NCI-H2196 (cell line): ENCODE measurements at regions not wholly inside any gene's neighbourhood (a gene's known extent, or its start where the extent isn't known, plus 50 kb on each side); places are given as distances from the start of the nearest gene placed in this dataset.

Experiments
- DNase-seq: peaks from one replicate; lab custom pipeline; 2025; ENCODE audit not compliant: unreplicated experiment; lab: John Stamatoyannopoulos, UW

DNA sequence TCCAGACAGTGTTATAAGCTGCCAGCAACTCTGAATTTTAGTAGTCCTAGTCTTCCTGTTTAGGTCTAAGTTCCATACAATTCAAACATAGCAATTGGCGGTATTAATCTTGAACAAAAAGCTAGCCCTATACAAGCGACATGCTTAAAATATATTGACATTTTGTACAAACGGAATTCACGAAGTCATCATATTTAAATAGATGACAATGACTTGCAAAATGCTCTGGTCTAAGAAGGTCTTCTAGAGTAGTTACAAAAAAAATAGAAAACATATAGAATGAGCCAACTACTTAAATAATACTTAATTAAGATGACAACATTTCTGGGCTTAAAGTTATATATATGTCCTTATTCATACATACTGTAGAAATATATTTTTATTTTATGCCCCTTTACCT, 446.6 kb downstream of the ANKRD7 start:
- no peak for DNase-seq

DNA sequence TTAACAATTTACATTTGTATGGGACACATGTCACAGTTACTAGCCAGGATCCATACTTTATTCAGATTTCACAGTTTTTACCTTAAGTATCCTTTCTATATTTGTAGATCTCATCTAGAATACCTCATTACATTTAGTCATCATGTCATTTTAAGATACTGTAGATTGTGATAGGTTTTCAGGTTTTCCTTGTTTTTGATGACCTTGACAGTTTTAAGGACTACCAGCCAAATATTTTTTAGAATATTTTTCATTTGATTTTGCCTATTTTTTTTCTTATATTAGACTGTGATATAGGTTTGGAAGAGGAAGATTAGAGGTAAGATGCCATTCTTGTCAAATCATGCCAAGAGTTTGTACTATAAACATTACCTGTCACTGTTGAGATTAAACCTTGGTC, 460.3 kb downstream of the ANKRD7 start:
- DNase-seq, result no peak

DNA sequence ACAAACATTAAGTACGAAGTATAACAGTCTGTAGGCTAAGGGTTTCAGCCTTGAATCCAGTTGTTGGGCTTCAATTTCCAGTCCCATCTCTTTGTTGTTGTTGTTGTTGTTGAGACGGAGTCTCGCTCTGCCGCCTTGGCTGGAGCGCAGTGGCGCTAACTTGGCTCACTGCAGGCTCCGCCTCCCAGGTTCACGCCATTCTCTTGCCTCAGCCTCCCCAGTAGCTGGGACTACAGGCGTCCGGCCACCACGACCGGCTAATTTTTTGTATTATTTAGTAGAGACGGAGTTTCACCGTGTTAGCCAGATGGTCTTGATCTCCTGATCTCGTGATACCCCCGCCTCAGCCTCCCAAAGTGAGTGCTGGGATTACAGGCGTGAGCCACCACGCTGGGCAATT, 464.9 kb downstream of the ANKRD7 start:
- DNase-seq, result no peak

DNA sequence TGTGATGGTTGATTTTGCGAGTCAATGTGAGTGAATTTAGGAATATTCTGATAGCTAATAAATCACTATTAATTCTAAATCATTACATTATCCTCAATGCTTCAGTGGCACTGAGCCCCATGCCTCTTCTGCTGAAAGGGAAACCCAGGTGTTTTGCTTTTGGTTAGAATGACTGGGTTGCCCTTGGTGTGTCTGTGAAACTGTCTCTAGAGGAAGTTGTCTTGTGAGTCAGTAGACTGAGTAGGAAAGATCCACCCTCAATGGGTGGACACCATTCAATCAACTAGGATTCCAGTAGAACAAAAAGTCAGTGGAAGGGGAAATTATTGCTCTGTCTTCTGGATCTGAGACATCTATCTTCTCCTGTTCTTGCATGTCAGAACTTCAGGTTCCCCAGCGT, 472.4 kb downstream of the ANKRD7 start:
- no peak for DNase-seq

DNA sequence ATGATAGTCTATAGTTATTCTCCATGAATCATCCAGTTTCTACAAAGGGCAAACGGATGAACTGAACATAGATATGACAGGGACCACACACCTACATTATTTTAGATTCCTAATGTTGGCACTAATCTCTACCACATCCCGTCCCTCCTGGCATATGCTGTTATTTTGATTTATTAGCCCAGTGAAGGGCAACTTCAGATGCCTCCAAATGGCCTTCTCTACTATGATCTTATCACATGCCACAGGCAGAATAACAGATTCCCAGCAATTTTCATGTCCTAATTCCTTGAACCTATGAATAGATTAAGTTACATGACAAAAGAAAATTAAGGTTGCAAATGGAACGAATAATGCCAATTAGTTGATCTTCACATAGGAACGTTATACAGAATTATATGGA, 474.7 kb downstream of the ANKRD7 start:
- no peak for DNase-seq

DNA sequence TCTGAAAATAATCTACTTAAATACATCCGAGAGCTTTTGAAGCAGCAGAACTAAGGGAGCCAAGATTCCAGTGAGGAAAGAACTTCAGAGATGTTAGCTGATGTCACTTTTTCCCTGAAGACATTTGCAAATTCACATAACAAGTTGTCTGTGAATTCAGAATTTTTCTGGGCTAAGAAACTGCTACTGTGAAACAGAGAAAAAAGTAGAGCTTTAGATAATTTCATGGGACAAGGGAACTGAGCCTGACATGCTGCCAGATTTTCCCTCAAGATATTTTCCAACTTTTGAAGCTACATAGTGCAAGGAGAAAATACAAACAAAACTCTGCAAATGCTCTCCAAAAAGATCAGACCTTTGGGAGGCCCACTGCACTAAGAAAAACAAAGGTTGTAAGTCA, 484.2 kb downstream of the ANKRD7 start:
- no peak for DNase-seq

DNA sequence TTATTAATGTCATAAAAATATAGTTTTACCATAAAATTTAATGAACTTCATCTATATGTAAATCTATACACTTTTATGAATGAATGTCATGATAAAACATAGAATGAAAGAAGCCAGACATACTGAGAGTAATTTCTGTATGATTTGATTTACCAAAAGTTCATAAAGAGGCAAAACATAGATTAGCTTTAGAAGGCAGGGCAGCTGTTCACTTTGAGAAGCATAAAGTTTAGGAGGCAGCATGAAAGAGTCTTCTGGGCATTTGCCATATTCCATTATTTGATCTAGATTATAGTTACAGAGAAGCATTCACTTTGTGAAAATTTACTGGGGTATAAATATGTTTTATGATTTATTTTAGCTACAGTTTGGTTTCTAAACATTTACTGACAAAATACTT, 487.2 kb downstream of the ANKRD7 start:
- DNase-seq, result no peak

DNA sequence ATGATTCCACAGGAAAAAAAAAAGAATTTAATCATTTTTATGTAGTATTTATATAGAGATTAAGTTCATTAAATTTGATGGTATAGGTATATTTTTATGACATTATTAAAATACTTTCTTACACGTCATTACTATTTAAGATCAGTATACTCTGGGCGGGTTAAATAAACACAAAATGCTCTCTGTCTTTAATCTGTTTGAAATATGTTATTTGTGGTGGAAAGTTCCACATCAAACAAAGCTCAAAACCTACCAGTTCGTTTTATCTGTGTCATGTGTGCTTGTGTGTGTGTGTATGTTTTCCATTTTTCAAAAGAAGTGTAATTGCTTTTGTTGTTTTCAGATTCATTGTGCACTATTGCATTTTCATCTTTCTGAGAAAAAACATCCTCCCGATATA, 488.5 kb downstream of the ANKRD7 start:
- DNase-seq, result no peak

DNA sequence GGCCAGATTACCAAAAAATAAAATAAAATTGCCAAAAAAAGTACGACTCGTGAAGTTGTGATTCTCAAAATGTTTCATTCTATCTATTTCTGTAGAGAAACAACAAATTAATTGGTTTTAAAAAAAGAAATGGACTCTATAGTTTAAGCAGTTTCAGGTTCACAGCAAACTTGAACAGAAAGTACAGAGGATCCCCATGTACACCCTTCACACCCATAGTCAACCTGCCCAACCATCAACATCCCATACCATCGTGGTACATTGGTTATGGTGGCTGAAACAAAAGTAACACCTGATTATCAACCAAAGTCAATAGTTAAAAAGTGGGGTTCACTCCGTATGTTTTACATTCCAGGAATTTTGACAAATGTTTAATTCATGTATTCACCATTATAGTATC, 496.1 kb downstream of the ANKRD7 start:
- no peak for DNase-seq

DNA sequence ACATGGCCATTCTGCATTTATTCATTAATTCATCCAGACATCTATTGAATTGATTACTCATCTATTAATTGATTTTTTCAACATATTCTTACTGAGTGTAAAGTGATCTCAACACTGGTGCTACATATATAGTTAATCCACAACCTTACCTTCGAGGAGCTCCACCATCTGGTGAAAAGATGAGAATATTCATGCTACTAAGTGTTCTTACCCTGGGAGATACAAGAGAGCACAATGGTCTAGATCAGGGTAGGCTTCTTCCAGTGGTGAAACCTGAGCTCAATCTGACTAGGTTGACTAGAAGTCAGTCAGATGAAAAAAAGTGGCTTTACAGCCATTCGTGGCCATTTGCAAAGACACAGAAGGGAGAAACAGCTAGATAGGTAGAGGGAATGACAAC, 507.4 kb downstream of the ANKRD7 start:
- DNase-seq, result no peak

DNA sequence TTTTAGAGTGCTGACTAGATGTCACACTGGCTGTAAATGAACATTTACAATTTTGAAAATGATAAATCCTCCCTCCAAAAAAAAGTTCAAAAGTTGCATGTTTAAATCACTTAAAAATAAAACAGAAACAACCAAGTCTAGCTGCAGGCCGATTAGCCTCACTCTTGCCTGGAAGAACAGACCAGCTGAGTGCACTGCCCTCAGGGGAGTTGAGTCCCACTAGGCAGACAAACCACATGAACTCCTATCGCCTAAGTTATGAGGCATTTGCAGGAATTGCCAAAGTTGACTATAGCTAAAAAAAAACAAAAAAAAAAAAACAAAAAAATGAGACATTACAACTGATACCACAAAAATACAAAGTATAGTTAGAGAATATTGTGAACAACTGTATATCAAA, 510.0 kb downstream of the ANKRD7 start:
- no peak for DNase-seq

DNA sequence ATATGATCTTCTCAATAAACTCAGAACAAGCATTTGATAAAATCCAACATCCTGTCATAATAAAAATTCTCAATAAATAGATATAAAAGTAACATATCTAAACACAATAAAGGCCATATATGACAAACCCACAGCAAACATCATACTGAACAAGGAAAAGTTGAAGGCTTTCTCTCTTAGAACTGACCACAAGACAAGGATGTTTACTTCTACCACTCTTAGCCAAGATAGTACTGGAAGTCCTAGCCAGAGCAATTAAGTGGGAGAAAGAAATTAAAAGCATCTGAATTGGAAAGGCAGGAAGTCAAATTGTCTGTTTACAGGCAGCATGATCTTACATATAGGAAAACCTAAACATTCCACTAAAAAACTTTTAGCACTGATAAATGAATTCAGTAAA, 510.9 kb downstream of the ANKRD7 start:
- DNase-seq, result no peak

DNA sequence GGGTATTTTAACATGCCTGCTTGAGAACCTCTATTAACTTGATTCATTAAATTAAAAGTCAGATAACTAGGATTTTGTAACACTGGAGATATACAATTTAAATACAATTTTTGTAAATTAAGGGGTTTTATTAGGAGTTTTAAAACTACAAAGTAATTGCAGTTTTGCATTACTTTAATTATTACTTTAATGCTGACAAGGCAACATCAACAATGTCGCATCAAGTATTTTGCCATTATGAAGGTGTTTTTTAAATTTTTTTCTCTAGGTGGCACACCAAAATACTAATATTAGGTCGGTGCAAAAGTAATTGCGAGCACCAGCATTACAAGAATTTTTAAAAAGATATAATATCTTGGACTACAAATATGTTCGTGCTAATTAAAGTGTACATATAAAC, 513.4 kb downstream of the ANKRD7 start:
- no peak for DNase-seq

DNA sequence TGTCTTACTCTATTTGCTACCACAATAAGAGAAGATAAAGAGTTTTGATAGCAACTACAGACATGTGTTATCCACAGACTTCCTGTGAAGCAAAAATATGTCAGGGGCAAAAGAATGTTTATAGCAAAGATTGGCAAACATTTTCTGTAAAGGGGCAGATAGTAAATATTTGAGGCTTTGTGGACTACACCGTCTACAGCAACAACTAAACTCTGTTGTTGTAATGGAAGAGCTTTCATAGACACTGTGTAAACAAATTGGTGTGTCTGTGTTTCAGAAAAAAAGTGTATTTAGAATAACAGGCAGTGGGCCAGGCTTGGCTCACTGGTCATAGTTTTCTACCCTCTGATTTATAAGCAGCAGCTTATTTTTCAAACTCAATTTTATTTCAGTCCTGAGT, 521.4 kb downstream of the ANKRD7 start:
- DNase-seq, result no peak

DNA sequence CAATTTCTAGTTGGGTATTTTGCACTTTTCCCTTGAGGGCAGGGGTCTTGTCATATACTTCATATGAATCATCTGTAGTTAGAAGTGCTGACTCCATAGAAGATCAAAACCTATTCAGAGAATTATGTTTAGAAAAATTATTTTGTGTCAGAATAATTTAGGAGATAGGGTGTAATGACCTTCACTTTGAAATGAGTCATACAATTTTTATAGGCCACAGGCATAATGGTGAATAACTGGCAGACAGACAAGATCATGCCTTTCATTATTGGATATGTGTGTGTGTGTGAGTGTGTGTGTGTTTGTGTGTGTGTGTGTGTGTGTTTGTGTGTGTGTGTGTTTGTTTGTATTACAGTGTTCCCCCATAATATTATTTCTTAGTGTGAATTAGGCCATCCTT, 523.0 kb downstream of the ANKRD7 start:
- DNase-seq, result no peak

DNA sequence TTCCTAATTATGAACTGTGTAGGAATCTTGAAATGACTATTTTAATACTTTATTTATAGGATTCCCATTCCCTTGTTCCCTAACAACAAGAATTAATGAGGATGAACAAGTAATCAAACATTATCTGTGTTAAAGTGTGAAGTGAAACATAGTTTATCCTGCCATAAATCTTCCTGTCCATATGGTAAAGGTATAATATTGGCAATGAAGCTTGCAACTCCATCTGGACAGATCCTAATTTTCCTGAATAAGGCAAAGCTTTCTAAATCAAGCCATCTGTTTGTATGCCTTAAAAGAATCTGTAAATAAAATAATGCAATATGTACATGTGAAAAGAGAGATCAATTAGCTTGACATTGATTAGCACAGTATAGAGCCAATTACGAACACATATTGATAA, 529.0 kb downstream of the ANKRD7 start:
- DNase-seq, result no peak

DNA sequence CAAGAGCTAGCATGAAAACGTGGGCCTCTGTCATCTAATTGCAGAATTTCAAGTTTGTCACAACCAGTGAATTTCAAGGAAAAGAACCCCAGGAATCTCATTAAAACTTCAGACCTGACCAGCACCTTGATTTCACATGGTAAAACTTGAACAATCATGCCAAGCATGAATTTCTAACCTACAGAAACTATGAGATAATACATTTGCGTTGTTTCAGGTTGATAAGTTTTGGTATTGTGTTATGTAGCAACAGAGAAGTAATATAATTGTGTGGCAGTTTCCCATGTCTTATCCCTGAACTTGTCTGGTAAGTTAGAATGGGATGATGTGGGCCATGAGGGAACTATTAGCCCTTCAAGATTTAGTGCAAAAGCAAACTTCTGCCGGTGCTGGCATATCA, 530.1 kb downstream of the ANKRD7 start:
- DNase-seq, result no peak

DNA sequence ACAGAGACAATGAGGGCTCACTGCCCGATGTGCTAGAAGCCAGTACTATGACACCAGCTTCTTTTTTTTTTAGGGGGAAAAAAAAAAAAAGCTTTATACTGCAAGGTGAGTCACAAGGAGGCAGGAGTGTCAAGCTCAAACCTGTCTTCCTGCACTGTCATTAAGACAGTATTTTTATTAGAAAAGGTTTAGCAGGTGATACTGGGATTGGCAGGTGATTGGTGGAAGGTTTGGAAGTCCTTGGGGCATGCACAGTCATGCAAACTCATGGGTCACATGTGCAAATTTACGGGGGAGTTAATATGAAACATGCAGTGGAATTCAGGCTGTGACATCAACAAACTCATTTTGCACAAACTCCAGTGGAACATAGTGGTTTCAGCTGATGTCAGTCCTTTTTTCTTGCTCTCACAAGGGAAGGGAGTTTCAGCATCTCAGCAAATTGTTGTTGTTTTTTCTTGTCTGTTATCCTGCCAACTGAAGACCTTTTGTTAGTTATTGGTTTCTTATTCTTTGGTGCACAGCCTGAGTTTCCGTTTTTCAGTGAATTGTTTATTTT, 530.6 kb downstream of the ANKRD7 start:
- no peak for DNase-seq

DNA sequence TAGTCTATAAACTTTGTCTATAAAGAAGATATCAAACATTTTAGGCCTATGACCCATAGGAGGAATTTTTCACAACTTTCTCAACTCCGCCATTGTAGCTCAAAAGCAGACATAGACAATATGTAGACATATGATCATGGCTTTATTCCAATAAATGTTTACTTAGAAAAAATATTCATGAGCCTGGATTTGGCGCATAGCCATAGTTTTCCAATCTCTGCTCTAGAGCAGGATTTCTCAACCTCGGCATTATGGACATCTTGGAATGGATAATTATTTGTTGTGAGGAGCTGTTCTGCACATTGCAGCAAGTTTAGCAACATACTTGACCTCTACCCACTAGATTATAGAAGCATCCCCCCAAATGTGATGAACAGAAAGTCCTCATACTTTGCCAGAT, 532.6 kb downstream of the ANKRD7 start:
- no peak for DNase-seq

DNA sequence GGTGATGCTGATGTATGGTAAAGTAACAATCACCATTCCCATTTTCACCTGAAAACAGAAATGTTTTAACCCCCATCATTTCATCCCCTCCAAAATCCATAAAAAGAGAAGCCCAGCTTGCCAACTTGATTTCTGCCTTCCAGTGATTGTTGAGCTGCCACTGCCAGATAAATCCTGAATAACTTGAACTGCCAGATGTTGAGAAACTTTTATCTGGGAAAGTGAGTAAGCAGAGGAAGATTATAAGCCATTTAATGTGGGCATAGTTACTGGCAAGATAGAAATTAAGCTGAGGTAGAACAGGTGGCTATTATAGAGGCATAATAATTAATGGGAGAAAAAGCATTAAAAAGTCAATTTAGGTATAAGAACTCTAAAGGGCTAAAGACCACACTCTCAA, 534.1 kb downstream of the ANKRD7 start:
- no peak for DNase-seq

DNA sequence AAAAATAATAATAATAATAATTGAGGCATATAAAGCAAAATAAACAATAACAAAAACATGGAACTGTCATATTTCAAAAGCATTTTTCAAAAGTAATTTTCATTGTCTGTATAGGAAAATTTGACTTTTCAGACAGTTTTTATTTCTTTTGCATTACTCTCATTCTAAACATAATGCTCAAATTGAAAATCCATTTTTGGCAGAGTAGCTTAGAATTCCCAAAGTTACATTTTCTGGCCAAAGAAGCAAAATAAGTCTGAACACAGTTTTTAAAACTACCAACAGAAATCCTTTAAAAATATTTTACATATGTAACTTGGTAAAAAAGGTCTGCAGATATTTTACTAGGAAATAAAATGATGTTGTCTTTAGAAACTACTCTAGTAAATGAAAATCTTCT, 535.4 kb downstream of the ANKRD7 start:
- DNase-seq, result no peak

DNA sequence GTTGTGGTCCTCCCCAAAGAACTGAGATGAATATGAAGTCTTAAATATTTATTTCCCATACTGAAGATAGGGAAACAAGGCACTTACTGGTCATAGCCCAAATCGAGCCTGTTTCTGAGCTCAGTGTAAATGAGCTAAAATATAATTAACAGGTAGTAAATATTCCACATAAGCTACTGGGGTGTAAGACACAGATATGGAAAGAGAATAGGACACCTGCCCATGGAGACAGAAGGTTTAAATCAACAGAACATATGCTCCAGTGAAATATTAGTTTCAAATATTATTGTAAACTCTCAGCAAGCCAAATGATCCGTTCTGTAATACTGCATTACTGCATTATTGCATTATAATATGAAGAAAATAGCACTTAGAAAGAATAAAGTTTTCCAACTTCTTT, 537.9 kb downstream of the ANKRD7 start:
- DNase-seq, result no peak

DNA sequence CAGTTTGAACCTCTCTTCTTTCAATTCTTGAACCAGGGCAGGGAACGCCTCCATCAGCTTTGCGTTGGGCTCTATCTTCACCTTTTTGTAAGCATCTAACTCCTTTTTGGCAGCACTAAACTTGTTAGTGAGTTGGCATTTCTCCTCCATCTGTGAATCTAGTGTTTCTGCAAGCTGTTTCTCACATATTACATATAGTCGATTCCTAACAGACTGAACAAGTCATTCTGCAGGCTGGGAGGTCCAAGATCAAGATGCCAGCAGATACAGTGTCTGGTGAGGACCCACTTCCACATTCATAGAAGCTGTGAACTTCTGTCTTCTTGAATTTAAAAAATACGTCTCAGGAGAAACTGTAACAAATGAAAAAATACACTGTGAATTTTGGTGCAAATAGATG, 539.7 kb downstream of the ANKRD7 start:
- no peak for DNase-seq

DNA sequence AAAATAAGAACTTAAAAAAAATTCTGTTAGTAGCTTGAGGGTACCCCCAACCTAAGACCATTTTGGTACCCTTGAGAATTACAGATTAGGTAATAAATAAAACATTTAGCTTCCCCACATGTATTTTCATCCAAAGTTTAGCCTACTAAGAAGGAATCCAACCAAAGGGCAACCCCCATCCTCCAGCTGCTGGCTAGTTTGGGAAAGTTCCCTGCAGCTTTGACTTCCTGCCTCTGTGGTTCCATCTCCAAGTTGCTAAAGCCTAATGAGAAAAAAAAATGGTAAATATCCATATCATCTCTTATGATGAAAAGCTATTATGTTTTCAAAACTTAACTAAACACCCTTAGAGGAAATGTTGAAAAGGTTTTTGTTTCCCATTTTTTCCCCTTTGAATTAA, 547.2 kb downstream of the ANKRD7 start:
- DNase-seq, result no peak
